ENCODE measurements at regions not wholly inside any gene's neighbourhood (a gene's known extent, or its start where the extent isn't known, plus 50 kb on each side); places are given as distances from the start of the nearest gene placed in this dataset.

- TF ChIP-seq ZFX (IDR thresholded peaks at IDR 0.05), result no peak
- no peak for TF ChIP-seq CTCF (conservative IDR thresholded peaks at IDR 0.05)
- no peak overlapping the region for H3K27ac ChIP-seq
Observed at GRCh38 chr2:212923393-212923792, 228.0 kb downstream of the IKZF2 start.

- TF ChIP-seq ZFX (IDR thresholded peaks at IDR 0.05), result no peak
- TF ChIP-seq CTCF (conservative IDR thresholded peaks at IDR 0.05), result no peak
- no peak overlapping the region for H3K27ac ChIP-seq
Observed at GRCh38 chr2:212922701-212923100, 228.7 kb downstream of the IKZF2 start.

- TF ChIP-seq ZFX (IDR thresholded peaks at IDR 0.05), result no peak
- no peak for TF ChIP-seq CTCF (conservative IDR thresholded peaks at IDR 0.05)
- H3K27ac ChIP-seq, result no peak overlapping the region
Observed at GRCh38 chr2:212921711-212922110, 229.7 kb downstream of the IKZF2 start.

GRCh38 chr2:212921061-212921460 is 230.4 kb downstream of the IKZF2 start:
- no peak overlapping the region for H3K27ac ChIP-seq
- no peak for TF ChIP-seq ZFX (IDR thresholded peaks at IDR 0.05)

- no peak overlapping the region for H3K27ac ChIP-seq
- TF ChIP-seq ZFX (IDR thresholded peaks at IDR 0.05) (no peak), CTCF (conservative IDR thresholded peaks at IDR 0.05) (no peak)
Observed at GRCh38 chr2:212919238-212919637, 232.2 kb downstream of the IKZF2 start.

GRCh38 chr2:212918336-212918735 is 233.1 kb downstream of the IKZF2 start:
- H3K27ac ChIP-seq, result no peak overlapping the region
- TF ChIP-seq ZFX (IDR thresholded peaks at IDR 0.05) (no peak), CTCF (conservative IDR thresholded peaks at IDR 0.05) (no peak)

- no peak overlapping the region for H3K27ac ChIP-seq
- no peak for TF ChIP-seq CTCF (conservative IDR thresholded peaks at IDR 0.05)
- TF ChIP-seq ZFX (IDR thresholded peaks at IDR 0.05), result no peak
Observed at GRCh38 chr2:212915121-212915782, 236.2 kb downstream of the IKZF2 start.

GRCh38 chr2:212914392-212914791 is 237.0 kb downstream of the IKZF2 start:
- TF ChIP-seq ZFX (IDR thresholded peaks at IDR 0.05), result no peak
- TF ChIP-seq CTCF (conservative IDR thresholded peaks at IDR 0.05), result no peak
- no peak overlapping the region for H3K27ac ChIP-seq
